ENCODE measurements at regions not wholly inside any gene's neighbourhood (a gene's known extent, or its start where the extent isn't known, plus 50 kb on each side); places are given as distances from the start of the nearest gene placed in this dataset.

DNA sequence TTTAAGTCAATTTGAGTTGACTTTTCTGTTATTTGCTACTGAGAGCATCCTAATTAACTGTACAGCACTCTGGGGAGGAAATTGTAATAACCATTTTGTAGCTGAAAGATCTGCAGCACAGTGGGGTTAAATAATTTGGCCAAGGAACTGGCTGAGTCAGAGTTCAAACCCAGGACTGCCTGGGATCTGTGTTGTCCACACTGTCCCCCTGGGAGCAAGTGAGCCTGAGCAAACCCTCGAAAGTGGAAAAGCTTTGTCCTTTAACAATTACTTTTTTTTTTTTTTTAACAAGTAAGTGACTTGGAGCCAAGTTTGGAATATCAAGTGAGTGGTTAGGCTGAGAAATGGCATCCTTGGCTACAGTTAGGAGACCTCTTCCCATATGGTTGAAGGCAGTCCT, 247.2 kb upstream of the CCDC196 start:
- ATAC-seq (ENCODE audit: low FRiP score in 2 of 2), result no peak
- Histone ChIP-seq H3K9me3 (no peaks in the 10 kb centered on the region), H3K36me3 (no peaks in the 10 kb centered on the region), H3K27me3 (no peaks in the 10 kb centered on the region), H3K4me1 (no peaks in the 10 kb centered on the region), H3K27ac (no peak overlapping the region), H3K4me3 (no peak overlapping the region)
- no peak for DNase-seq
- TF ChIP-seq EP300 (IDR thresholded peaks at IDR 0.05) (no peak), POLR2AphosphoS5 (IDR thresholded peaks at IDR 0.05) (no peak)
- 70 to 71% methylated on average over 1 of the region's 1 CpG for WGBS, 2 donors

DNA sequence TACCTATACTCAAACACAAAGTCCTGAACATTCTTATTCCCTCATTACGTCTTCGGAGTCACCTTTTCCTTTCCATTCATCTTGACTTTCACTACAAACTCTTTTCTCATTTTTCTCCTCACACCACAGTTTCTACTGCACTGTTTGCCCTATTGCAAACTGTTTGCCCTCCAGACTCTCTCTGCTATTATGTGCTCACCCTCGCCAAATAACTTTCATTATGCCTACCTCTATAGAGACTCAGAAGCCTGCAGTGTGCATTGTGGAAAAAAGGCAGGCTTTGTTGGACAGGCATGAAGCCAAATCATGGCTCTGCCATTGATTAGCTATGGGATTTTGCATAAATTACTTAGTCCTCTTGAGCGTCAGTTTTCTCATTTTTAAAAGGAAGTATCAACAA, 246.6 kb upstream of the CCDC196 start:
- Histone ChIP-seq H3K36me3 (no peaks in the 10 kb centered on the region), H3K4me1 (no peaks in the 10 kb centered on the region), H3K27me3 (no peaks in the 10 kb centered on the region), H3K4me3 (no peak overlapping the region), H3K9me3 (no peaks in the 10 kb centered on the region), H3K27ac (no peak overlapping the region)
- ATAC-seq (ENCODE audit: low FRiP score in 2 of 2) (no peak), DNase-seq (no peak)
- 85 to 92% methylated on average over 4 of the region's 4 CpGs for WGBS, 2 donors
- no peak for TF ChIP-seq POLR2AphosphoS5 (IDR thresholded peaks at IDR 0.05)
- no peak for TF ChIP-seq POLR2A (IDR thresholded peaks at IDR 0.05)
- TF ChIP-seq, protein P1, sequence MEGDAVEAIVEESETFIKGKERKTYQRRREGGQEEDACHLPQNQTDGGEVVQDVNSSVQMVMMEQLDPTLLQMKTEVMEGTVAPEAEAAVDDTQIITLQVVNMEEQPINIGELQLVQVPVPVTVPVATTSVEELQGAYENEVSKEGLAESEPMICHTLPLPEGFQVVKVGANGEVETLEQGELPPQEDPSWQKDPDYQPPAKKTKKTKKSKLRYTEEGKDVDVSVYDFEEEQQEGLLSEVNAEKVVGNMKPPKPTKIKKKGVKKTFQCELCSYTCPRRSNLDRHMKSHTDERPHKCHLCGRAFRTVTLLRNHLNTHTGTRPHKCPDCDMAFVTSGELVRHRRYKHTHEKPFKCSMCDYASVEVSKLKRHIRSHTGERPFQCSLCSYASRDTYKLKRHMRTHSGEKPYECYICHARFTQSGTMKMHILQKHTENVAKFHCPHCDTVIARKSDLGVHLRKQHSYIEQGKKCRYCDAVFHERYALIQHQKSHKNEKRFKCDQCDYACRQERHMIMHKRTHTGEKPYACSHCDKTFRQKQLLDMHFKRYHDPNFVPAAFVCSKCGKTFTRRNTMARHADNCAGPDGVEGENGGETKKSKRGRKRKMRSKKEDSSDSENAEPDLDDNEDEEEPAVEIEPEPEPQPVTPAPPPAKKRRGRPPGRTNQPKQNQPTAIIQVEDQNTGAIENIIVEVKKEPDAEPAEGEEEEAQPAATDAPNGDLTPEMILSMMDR (IDR thresholded peaks at IDR 0.05), result no peak
- TF ChIP-seq EP300 (IDR thresholded peaks at IDR 0.05), result no peak

- ATAC-seq (ENCODE audit: low FRiP score in 2 of 2) (no peak), DNase-seq (no peak)
- H3K27me3 ChIP-seq, result no peaks in the 10 kb centered on the region
- no peaks in the 10 kb centered on the region for H3K9me3 ChIP-seq
- no peaks in the 10 kb centered on the region for H3K36me3 ChIP-seq
- H3K27ac ChIP-seq, result no peak overlapping the region
- TF ChIP-seq POLR2A (IDR thresholded peaks at IDR 0.05) (no peak), EP300 (IDR thresholded peaks at IDR 0.05) (no peak), POLR2AphosphoS5 (IDR thresholded peaks at IDR 0.05) (no peak)
- TF ChIP-seq, protein P1 (IDR thresholded peaks at IDR 0.05), result no peak
- no peaks in the 10 kb centered on the region for H3K4me1 ChIP-seq
- H3K4me3 ChIP-seq, result no peak overlapping the region
These were observed 246.1 kb upstream of the CCDC196 start for GRCh38 chr14:66240105-66240504.

DNA sequence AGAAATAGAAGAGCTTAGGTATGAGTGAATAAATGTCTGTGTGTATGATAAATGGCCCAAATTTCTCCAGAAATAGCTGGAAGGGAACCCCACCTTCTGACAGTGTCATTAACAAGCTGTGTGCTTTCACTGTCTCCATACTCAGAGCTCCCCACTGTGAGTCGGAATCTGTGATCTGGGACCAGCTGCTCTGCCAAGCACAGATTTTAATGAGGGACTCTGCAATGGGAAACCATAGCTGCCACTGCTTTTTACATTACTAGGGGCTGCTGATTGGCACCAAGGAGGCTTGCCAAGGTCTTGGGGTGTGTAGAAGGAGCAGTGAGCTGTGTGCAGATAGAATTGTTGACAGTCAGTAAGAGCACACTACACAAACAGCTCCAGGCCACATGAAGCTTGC, 244.2 kb upstream of the CCDC196 start:
- TF ChIP-seq EP300 (IDR thresholded peaks at IDR 0.05), result no peak
- no peak for TF ChIP-seq POLR2A (IDR thresholded peaks at IDR 0.05)
- no peak for TF ChIP-seq POLR2AphosphoS5 (IDR thresholded peaks at IDR 0.05)
- TF ChIP-seq, protein P1 (IDR thresholded peaks at IDR 0.05), result no peak
- H3K27me3 ChIP-seq, result no peaks in the 10 kb centered on the region
- WGBS, 2 donors, result 73 to 90% methylated on average over 1 of the region's 1 CpG
- no peak for DNase-seq
- no peaks in the 10 kb centered on the region for H3K36me3 ChIP-seq
- no peak overlapping the region for H3K27ac ChIP-seq
- H3K4me1 ChIP-seq, result no peaks in the 10 kb centered on the region
- H3K4me3 ChIP-seq, result no peak overlapping the region
- no peaks in the 10 kb centered on the region for H3K9me3 ChIP-seq
- ATAC-seq (ENCODE audit: low FRiP score in 2 of 2), result no peak

DNA sequence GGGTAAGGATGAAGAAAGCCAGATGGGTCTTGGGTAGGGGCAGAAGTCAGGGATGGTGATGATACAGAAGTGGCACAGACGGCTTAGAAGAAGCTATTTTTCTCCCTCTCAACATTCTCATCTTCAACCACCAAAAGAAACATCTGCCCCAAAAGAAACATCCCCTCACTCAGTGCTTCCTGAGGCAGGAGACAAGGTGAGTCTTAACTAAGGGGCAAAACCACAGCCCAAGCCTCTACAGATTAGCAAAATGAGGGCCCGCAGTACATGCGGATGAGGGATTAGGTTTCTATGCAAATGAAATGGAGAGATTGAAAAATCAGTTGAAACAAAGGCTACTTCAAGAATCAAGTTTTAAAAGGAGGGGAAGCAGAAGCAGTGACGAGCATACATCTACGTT, 241.3 kb upstream of the CCDC196 start:
- Histone ChIP-seq H3K27me3 (no peaks in the 10 kb centered on the region), H3K27ac (no peak overlapping the region), H3K4me1 (no peaks in the 10 kb centered on the region), H3K4me3 (no peak overlapping the region), H3K36me3 (no peaks in the 10 kb centered on the region), H3K9me3 (no peaks in the 10 kb centered on the region)
- DNase-seq (no peak), ATAC-seq (ENCODE audit: low FRiP score in 2 of 2) (no peak)
- 87 to 92% methylated on average over 5 of the region's 5 CpGs for WGBS, 2 donors
- no peak for TF ChIP-seq EP300 (IDR thresholded peaks at IDR 0.05)
- no peak for TF ChIP-seq POLR2A (IDR thresholded peaks at IDR 0.05)
- TF ChIP-seq, protein P1 (IDR thresholded peaks at IDR 0.05), result no peak
- TF ChIP-seq POLR2AphosphoS5 (IDR thresholded peaks at IDR 0.05), result no peak
